OCI-LY7 (cell line): ENCODE measurements at regions not wholly inside any gene's neighbourhood (a gene's known extent, or its start where the extent isn't known, plus 50 kb on each side); places are given as distances from the start of the nearest gene placed in this dataset.

ENCODE experiments used
- CTCF ChIP-seq: fragments of 200-600 bp; sonication (generic); conservative IDR thresholded peaks from 2 replicates; pipeline ENCODE4 v1.5.1; 2014; ENCODE audit warnings: mild to moderate bottlenecking, antibody characterized with exemption, low read length, moderate library complexity, mixed read lengths
- EZH2phosphoT487 ChIP-seq: fragments of 200-600 bp; sonication (generic); IDR thresholded peaks from 2 replicates; pipeline ENCODE4 v1.6.1; 2018; ENCODE audit warnings: low read depth, borderline replicate concordance, mild to moderate bottlenecking, mixed run types, antibody characterized with exemption, low read length, moderate library complexity, mixed read lengths

GRCh38 chr9:69980041-69980440, 63.6 kb upstream of the MAMDC2 start:
- TF ChIP-seq EZH2phosphoT487 (no peak), CTCF (no peak)
